Psoas muscle (tissue), 7 donors: ENCODE measurements at regions not wholly inside any gene's neighbourhood (a gene's known extent, or its start where the extent isn't known, plus 50 kb on each side); places are given as distances from the start of the nearest gene placed in this dataset.

Experiments
- ATAC-seq, 4 donors: fragments of 200-7000 bp; cut with Tn5 transposase; one replicate each; pipeline ENCODE4 v1.9.1; 2020; ENCODE audit warnings: moderate library complexity in 3 of 4, mild to moderate bottlenecking in 2 of 4
- DNase-seq, 2 donors: peaks; one replicate each; pipeline ENCODE4 v3.0.0-alpha.2; 2020
- H3K27ac ChIP-seq: fragments of 200-600 bp; one replicate; pipeline ENCODE4 v1.8.0; 2022
- H3K27me3 ChIP-seq, 3 donors: fragments of 200-600 bp in 1 of 3; one replicate each; pipeline versions ENCODE4 v1.6.1 to v1.8.0; 2013 to 2022; ENCODE audit warnings: low read length in 2 of 3, mild to moderate bottlenecking in 2 of 3, moderate library complexity in 1 of 3; ENCODE audit not compliant: insufficient read depth in 3 of 3
- H3K36me3 ChIP-seq, 2 donors: fragments of 200-600 bp in 1 of 2; one replicate each; pipeline versions ENCODE4 v1.6.1 to v1.8.0; 2013 to 2022; ENCODE audit warnings: low read depth in 1 of 2, mild to moderate bottlenecking in 1 of 2, moderate library complexity in 1 of 2; ENCODE audit not compliant: insufficient read depth in 1 of 2
- H3K4me1 ChIP-seq: fragments of 200-600 bp; one replicate; pipeline ENCODE4 v1.8.0; 2022
- H3K4me3 ChIP-seq: fragments of 200-600 bp; one replicate; pipeline ENCODE4 v1.8.0; 2022; ENCODE audit warnings: mild to moderate bottlenecking
- H3K9me3 ChIP-seq: fragments of 200-600 bp; one replicate; pipeline ENCODE4 v1.8.0; 2022
- CTCF ChIP-seq: fragments of 200-600 bp; IDR thresholded peaks from one replicate; pipeline ENCODE4 v1.8.0; 2022; ENCODE audit warnings: antibody characterized with exemption
- WGBS, 3 donors: extraction: QIAGEN DNeasy Blood & Tissue Kit; methylation state at CpG; one replicate each; pipeline versions ENCODE4 v1.1.6 to v1.1.7; 2013; 5-methylcytosine and 5-hydroxymethylcytosine counted together
- intact Hi-C, 2 donors: fragments of 100-400 bp; cut with DNase I; formaldehyde crosslinking; loops; one replicate each; pipeline versions ENCODE4 v1.11.0 to v1.14.2; 2022
- donor health status: healthy with polysubstance abuse.
- donor health status: DM: no; HTN: no; CAD: no; lungs with moderate emphysema.
- donor health status: Bipolar disorder and iron deficiency.
- donor health status: healthy.
- donor health status: DM: yes; HTN: yes; CAD: no.
- donor health status: DM: no; HTN: no; CAD: no.
- donor health status: DM: yes; HTN: yes; CAD: no.

GRCh38 chr10:81215498-81215897 is 659.5 kb upstream of the NRG3 start:
- Histone ChIP-seq H3K36me3 (no peaks in the 10 kb centered on the region), H3K4me1 (no peaks in the 10 kb centered on the region), H3K9me3 (no peaks in the 10 kb centered on the region), H3K27me3 (no peaks in the 10 kb centered on the region), H3K27ac (no peak overlapping the region), H3K4me3 (no peak overlapping the region)
- DNase-seq (no peak), ATAC-seq (no peak)
- 55 to 69% (median 64%) methylated on average over 3 of the region's 3 CpGs for WGBS, 3 donors
- TF ChIP-seq CTCF, result no peak
- intact Hi-C loops, result no loop called here

- Histone ChIP-seq H3K9me3 (no peaks in the 10 kb centered on the region), H3K4me1 (no peaks in the 10 kb centered on the region), H3K27ac (no peak overlapping the region), H3K36me3 (no peaks in the 10 kb centered on the region), H3K4me3 (no peak overlapping the region), H3K27me3 (no peaks in the 10 kb centered on the region)
- intact Hi-C loops, result no loop called here
- DNase-seq, result no peak
- WGBS, 3 donors, result 77 to 90% (median 82%) methylated on average over 5 of the region's 5 CpGs
- no peak for TF ChIP-seq CTCF
- ATAC-seq, result no peak
These were observed 658.0 kb upstream of the NRG3 start for GRCh38 chr10:81216949-81217348.

- no peak overlapping the region for H3K27ac ChIP-seq
- no peaks in the 10 kb centered on the region for H3K27me3 ChIP-seq
- H3K36me3 ChIP-seq, result no peaks in the 10 kb centered on the region
- intact Hi-C loops, result no loop called here
- no peak overlapping the region for H3K4me3 ChIP-seq
- ATAC-seq (no peak), DNase-seq (no peak)
- no peaks in the 10 kb centered on the region for H3K4me1 ChIP-seq
- 84 to 87% (median 84%) methylated on average over 4 of the region's 4 CpGs for WGBS, 3 donors
- no peak for TF ChIP-seq CTCF
- no peaks in the 10 kb centered on the region for H3K9me3 ChIP-seq
These were observed 656.7 kb upstream of the NRG3 start for GRCh38 chr10:81218307-81218706.

- H3K27me3 ChIP-seq, result no peaks in the 10 kb centered on the region
- TF ChIP-seq CTCF, result no peak
- intact Hi-C loops, result no loop called here
- no peaks in the 10 kb centered on the region for H3K36me3 ChIP-seq
- no peaks in the 10 kb centered on the region for H3K9me3 ChIP-seq
- no peak overlapping the region for H3K4me3 ChIP-seq
- 47 to 66% (median 57%) methylated on average over 1 of the region's 1 CpG for WGBS, 3 donors
- no peak overlapping the region for H3K27ac ChIP-seq
- no peak for DNase-seq
- H3K4me1 ChIP-seq, result no peaks in the 10 kb centered on the region
- no peak for ATAC-seq
These were observed 655.2 kb upstream of the NRG3 start for GRCh38 chr10:81219758-81220157.

GRCh38 chr10:81248886-81249285 is 626.1 kb upstream of the NRG3 start:
- no peaks in the 10 kb centered on the region for H3K36me3 ChIP-seq
- H3K27me3 ChIP-seq, result no peaks in the 10 kb centered on the region
- 40 to 48% (median 43%) methylated on average over 3 of the region's 3 CpGs for WGBS, 3 donors
- no peak overlapping the region for H3K27ac ChIP-seq
- intact Hi-C loops, result no loop called here
- H3K4me1 ChIP-seq, result no peaks in the 10 kb centered on the region
- no peak overlapping the region for H3K4me3 ChIP-seq
- DNase-seq, result no peak
- no peak for ATAC-seq
- no peak for TF ChIP-seq CTCF
- no peaks in the 10 kb centered on the region for H3K9me3 ChIP-seq
